HepG2 (cell line): ENCODE measurements at regions not wholly inside any gene's neighbourhood (a gene's known extent, or its start where the extent isn't known, plus 50 kb on each side); places are given as distances from the start of the nearest gene placed in this dataset.

Experiments
- CREB1 ChIP-seq, 2 experiments: fragments of 450-650 bp in 1 of 2; IDR thresholded peaks; 2 replicates each; pipeline ENCODE4 v1.6.1; 2016 to 2017; ENCODE audit warnings: control low read depth in 1 of 2, mild to moderate bottlenecking in 1 of 2, missing compliant biosample characterization in 1 of 2, missing genetic modification characterization in 1 of 2
- KAT7 ChIP-seq: IDR thresholded peaks from 2 replicates; pipeline ENCODE4 v1.6.1; 2018; ENCODE audit warnings: borderline replicate concordance, missing compliant biosample characterization
- REPIN1 ChIP-seq: sonication (generic); formaldehyde crosslinking; IDR thresholded peaks from 2 replicates; pipeline ENCODE4 v1.8.0; 2022; ENCODE audit warnings: missing genetic modification reagents, low read depth, mild to moderate bottlenecking, borderline replicate concordance
- TAF1 ChIP-seq: sonication (generic); formaldehyde crosslinking; IDR thresholded peaks from 2 replicates; pipeline ENCODE4 v1.4.0; 2020; ENCODE audit warnings: missing genetic modification reagents
- ZNF280B ChIP-seq: sonication (generic); formaldehyde crosslinking; IDR thresholded peaks from 2 replicates; pipeline ENCODE4 v1.5.0; 2020; ENCODE audit warnings: missing genetic modification reagents, mild to moderate bottlenecking, borderline replicate concordance
- ZNF34 ChIP-seq: sonication (generic); formaldehyde crosslinking; IDR thresholded peaks from 2 replicates; pipeline ENCODE4 v1.4.0; 2020; ENCODE audit warnings: mild to moderate bottlenecking, missing genetic modification reagents, borderline replicate concordance

- no peak for TF ChIP-seq TAF1
- no peak for TF ChIP-seq ZNF280B (CRISPR knock-in tag)
- TF ChIP-seq CREB1 (IDR thresholded peaks at IDR 0.05), result no peak
- no peak for TF ChIP-seq CREB1 (CRISPR knock-in tag; IDR thresholded peaks at IDR 0.05)
- no peak for TF ChIP-seq REPIN1 (CRISPR knock-in tag)
- no peak for TF ChIP-seq ZNF34 (CRISPR knock-in tag)
- no peak for TF ChIP-seq KAT7
Measured at GRCh38 chr9:129402931-129403778, 217.7 kb downstream of the C9orf50 start.
